ENCODE measurements at regions not wholly inside any gene's neighbourhood (a gene's known extent, or its start where the extent isn't known, plus 50 kb on each side); places are given as distances from the start of the nearest gene placed in this dataset.

- TF ChIP-seq, protein P1, sequence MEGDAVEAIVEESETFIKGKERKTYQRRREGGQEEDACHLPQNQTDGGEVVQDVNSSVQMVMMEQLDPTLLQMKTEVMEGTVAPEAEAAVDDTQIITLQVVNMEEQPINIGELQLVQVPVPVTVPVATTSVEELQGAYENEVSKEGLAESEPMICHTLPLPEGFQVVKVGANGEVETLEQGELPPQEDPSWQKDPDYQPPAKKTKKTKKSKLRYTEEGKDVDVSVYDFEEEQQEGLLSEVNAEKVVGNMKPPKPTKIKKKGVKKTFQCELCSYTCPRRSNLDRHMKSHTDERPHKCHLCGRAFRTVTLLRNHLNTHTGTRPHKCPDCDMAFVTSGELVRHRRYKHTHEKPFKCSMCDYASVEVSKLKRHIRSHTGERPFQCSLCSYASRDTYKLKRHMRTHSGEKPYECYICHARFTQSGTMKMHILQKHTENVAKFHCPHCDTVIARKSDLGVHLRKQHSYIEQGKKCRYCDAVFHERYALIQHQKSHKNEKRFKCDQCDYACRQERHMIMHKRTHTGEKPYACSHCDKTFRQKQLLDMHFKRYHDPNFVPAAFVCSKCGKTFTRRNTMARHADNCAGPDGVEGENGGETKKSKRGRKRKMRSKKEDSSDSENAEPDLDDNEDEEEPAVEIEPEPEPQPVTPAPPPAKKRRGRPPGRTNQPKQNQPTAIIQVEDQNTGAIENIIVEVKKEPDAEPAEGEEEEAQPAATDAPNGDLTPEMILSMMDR (conservative IDR thresholded peaks at IDR 0.05; ENCODE audit: low read depth, low read length) = no peak
- DNase-seq (ENCODE audit: low read depth) = no peak
Observed at GRCh38 chr2:128724972-128725371, 406.3 kb upstream of the HS6ST1 start.

GRCh38 chr2:128726236-128726635, 407.6 kb upstream of the HS6ST1 start:
- DNase-seq (ENCODE audit: low read depth) = no peak

More at GRCh38 chr2:128724972-128725371, 406.3 kb upstream of the HS6ST1 start:
- H3K4me3 ChIP-seq (ENCODE audit: low read depth, low read length) = no peak overlapping the region

DNA sequence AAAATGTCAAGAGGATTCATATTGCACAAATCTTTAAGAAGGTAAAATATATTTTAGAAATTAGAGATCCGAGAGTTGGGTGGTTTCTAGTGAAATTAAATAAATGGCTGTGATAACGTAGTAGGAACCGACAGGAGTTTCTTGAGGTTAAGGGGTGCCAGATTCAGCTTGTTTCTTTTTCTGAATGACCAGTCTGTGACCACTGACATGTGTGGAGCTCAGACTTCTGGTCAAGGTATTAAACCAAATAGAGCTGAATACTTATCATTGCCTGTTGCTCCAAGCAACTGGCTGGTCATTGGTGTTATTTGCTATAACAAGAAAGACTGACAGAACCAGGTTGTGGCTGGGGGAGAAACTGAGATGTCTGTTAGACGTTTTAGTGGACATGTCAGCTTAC, 408.2 kb upstream of the HS6ST1 start:
- no peak overlapping the region for H3K4me3 ChIP-seq (ENCODE audit: low read depth, low read length)
- DNase-seq (ENCODE audit: low read depth) = no peak
- TF ChIP-seq, protein P1 (conservative IDR thresholded peaks at IDR 0.05; ENCODE audit: low read depth, low read length) = no peak

More at GRCh38 chr2:128726236-128726635, 407.6 kb upstream of the HS6ST1 start:
- TF ChIP-seq, protein P1 (conservative IDR thresholded peaks at IDR 0.05; ENCODE audit: low read depth, low read length) = no peak
- H3K4me3 ChIP-seq (ENCODE audit: low read depth, low read length) = no peak overlapping the region

GRCh38 chr2:128727404-128727803, 408.7 kb upstream of the HS6ST1 start:
- DNase-seq (ENCODE audit: low read depth) = no peak
- TF ChIP-seq, protein P1 (conservative IDR thresholded peaks at IDR 0.05; ENCODE audit: low read depth, low read length) = no peak

DNA sequence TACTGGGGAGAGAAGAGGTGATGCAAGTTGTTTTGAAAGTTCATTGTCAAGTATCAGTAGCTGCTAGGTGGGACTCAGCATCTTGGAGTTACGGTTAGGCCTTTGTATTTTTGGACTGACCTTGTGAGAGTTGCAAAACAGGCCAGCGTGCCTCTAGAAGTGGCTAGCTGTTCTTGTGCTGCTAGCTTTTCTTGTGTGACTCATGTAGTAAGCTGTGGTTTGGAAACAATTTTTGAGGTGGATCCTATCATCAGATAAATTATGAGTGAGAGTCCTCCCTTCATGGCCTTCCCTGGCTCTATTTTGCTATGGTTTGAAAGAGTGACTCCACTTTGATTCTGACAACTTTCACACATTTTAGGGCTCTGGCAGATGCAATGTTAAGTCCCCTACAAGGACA, 409.2 kb upstream of the HS6ST1 start:
- H3K4me3 ChIP-seq (ENCODE audit: low read depth, low read length) = no peak overlapping the region
- TF ChIP-seq, protein P1 (conservative IDR thresholded peaks at IDR 0.05; ENCODE audit: low read depth, low read length) = no peak
- DNase-seq (ENCODE audit: low read depth) = no peak

More at GRCh38 chr2:128727404-128727803, 408.7 kb upstream of the HS6ST1 start:
- no peak overlapping the region for H3K4me3 ChIP-seq (ENCODE audit: low read depth, low read length)

DNA sequence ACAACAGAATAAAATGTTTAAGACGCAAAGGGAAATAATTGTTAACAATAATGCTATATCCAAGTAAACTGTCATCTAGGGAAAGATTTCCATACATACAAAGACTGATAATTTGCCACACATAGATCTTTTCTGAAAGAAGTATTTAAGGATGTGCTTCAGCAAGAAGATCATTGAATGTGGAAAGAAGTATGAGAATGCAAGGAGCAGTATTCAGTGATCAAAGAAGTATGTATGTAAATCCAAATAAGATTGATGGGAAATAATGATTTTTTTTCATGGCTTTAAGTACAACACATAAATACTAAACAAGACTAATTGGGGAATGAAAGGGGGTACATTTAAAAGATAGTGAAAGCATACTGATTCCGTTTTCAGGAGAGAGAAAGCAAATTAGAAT, 410.4 kb upstream of the HS6ST1 start:
- TF ChIP-seq, protein P1 (conservative IDR thresholded peaks at IDR 0.05; ENCODE audit: low read depth, low read length) = no peak
- H3K4me3 ChIP-seq (ENCODE audit: low read depth, low read length) = no peak overlapping the region
- DNase-seq (ENCODE audit: low read depth) = no peak

DNA sequence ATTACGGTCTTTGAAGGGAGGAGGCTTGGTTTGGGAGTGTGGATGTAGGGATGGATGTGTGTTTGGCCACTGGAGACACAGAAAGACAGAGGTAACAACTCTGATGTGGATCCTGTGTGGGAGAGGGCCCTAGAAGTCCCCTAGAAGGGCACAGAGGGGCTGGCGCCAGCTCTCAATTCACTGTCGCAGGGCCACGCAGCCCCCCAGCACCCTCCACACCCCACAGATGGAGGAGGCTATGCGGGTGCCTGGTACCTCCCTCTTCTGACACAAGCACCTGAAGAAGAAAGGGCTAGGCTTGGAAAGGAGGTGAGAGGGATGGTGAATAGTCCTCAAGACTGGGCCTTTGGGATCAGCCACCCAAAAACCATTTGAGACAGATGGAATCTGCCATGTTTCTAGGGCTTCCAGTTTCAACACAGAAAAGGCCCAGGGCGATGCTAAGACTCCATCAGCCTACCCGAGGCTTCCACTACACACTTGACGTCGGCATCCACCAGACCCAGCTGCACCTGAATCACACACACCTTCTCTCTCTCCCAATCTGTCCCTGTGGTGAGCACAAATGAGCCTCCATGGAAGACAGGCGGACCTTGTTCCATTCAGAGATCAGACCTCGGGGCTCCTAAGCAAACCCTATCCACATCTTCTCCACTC, 413.5 kb upstream of the HS6ST1 start:
- DNase-seq (ENCODE audit: low read depth) = no peak
- TF ChIP-seq, protein P1 (conservative IDR thresholded peaks at IDR 0.05; ENCODE audit: low read depth, low read length) = no peak
- H3K4me3 ChIP-seq (ENCODE audit: low read depth, low read length) = no peak overlapping the region
